ENCODE measurements at regions not wholly inside any gene's neighbourhood (a gene's known extent, or its start where the extent isn't known, plus 50 kb on each side); places are given as distances from the start of the nearest gene placed in this dataset.
"Not testable (repeated sequence)": the region's sequence is repeated elsewhere in the genome, so short reads cannot be mapped to it uniquely, and the experiment has no call there.

DNA sequence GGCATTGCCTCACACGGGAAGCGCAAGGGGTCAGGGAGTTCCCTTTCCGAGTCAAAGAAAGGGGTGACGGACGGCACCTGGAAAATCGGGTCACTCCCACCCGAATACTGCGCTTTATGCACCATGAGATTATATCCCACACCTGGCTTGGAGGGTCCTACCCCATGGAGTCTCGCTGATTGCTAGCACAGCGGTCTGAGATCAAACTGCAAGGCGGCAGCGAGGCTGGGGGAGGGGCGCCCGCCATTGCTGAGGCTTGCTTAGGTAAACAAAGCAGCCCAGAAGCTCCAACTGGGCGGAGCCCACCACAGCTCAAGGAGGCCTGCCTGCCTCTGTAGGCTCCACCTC is 145.1 kb upstream of the BCL6 start:
- not testable (repeated sequence) for TF ChIP-seq IKZF2 (IDR thresholded peaks at IDR 0.05); SPI1 (IDR thresholded peaks at IDR 0.05; ENCODE audit: borderline replicate concordance, insufficient read depth, low read depth, low read length); WRNIP1 (IDR thresholded peaks at IDR 0.05; ENCODE audit: borderline replicate concordance, low read depth, low read length)
- TF ChIP-seq, protein P1, sequence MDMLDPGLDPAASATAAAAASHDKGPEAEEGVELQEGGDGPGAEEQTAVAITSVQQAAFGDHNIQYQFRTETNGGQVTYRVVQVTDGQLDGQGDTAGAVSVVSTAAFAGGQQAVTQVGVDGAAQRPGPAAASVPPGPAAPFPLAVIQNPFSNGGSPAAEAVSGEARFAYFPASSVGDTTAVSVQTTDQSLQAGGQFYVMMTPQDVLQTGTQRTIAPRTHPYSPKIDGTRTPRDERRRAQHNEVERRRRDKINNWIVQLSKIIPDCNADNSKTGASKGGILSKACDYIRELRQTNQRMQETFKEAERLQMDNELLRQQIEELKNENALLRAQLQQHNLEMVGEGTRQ (IDR thresholded peaks at IDR 0.05; ENCODE audit: borderline replicate concordance, low read depth, low read length), result not testable (repeated sequence)
